ENCODE measurements at regions not wholly inside any gene's neighbourhood (a gene's known extent, or its start where the extent isn't known, plus 50 kb on each side); places are given as distances from the start of the nearest gene placed in this dataset.

- TF ChIP-seq POLR2A (IDR thresholded peaks at IDR 0.05) (no peak), POLR2AphosphoS5 (IDR thresholded peaks at IDR 0.05; ENCODE audit: insufficient read depth in 1 of 2, low read depth in 1 of 2) (no peak)
- TF ChIP-seq, protein P1, sequence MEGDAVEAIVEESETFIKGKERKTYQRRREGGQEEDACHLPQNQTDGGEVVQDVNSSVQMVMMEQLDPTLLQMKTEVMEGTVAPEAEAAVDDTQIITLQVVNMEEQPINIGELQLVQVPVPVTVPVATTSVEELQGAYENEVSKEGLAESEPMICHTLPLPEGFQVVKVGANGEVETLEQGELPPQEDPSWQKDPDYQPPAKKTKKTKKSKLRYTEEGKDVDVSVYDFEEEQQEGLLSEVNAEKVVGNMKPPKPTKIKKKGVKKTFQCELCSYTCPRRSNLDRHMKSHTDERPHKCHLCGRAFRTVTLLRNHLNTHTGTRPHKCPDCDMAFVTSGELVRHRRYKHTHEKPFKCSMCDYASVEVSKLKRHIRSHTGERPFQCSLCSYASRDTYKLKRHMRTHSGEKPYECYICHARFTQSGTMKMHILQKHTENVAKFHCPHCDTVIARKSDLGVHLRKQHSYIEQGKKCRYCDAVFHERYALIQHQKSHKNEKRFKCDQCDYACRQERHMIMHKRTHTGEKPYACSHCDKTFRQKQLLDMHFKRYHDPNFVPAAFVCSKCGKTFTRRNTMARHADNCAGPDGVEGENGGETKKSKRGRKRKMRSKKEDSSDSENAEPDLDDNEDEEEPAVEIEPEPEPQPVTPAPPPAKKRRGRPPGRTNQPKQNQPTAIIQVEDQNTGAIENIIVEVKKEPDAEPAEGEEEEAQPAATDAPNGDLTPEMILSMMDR (IDR thresholded peaks at IDR 0.05): no peak
Measured at GRCh38 chr2:12037301-12037700, 290.9 kb downstream of the LPIN1 start.
